ENCODE measurements at regions not wholly inside any gene's neighbourhood (a gene's known extent, or its start where the extent isn't known, plus 50 kb on each side); places are given as distances from the start of the nearest gene placed in this dataset.

DNA sequence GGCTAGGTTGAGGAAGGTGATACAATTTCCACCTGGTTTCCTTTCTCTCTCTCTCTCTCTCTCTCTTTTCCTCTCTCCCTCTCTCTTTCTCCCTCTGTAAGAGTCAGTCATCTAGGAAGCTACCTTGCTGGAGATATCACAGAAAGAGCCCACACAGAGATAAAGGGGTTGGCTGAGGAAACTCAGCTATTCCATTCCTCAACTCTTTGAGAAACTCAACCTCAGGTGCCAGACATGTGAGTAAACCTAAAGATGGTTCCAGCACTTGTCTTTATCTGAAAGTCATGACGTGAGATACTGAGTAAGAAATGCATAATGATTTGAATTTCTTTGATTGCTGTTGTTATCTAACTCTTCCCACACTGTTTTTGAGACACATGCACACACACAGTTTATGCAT, 564.0 kb downstream of the SPOCK3 start:
- no peak for TF ChIP-seq POLR2A (IDR thresholded peaks at IDR 0.05; ENCODE audit: borderline replicate concordance, extremely low read depth, insufficient read depth, insufficient read length)
- TF ChIP-seq CTCF (IDR thresholded peaks at IDR 0.05 in 2 of 3, conservative IDR thresholded peaks at IDR 0.05 in 1 of 3; ENCODE audit: borderline replicate concordance in 1 of 3, insufficient read depth in 1 of 3, low read depth in 2 of 3, low read length in 2 of 3) = no peak
- TF ChIP-seq ZNF274 (IDR thresholded peaks at IDR 0.05; ENCODE audit: low read depth, low read length) = no peak
- TF ChIP-seq, protein P1, sequence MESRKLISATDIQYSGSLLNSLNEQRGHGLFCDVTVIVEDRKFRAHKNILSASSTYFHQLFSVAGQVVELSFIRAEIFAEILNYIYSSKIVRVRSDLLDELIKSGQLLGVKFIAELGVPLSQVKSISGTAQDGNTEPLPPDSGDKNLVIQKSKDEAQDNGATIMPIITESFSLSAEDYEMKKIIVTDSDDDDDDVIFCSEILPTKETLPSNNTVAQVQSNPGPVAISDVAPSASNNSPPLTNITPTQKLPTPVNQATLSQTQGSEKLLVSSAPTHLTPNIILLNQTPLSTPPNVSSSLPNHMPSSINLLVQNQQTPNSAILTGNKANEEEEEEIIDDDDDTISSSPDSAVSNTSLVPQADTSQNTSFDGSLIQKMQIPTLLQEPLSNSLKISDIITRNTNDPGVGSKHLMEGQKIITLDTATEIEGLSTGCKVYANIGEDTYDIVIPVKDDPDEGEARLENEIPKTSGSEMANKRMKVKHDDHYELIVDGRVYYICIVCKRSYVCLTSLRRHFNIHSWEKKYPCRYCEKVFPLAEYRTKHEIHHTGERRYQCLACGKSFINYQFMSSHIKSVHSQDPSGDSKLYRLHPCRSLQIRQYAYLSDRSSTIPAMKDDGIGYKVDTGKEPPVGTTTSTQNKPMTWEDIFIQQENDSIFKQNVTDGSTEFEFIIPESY (IDR thresholded peaks at IDR 0.05; ENCODE audit: extremely low read depth, insufficient replicate concordance, low read length) = no peak
- TF ChIP-seq SP1 (IDR thresholded peaks at IDR 0.05; ENCODE audit: low read depth) = no peak
- no peak for TF ChIP-seq FOSL1 (IDR thresholded peaks at IDR 0.05; ENCODE audit: low read depth)
- no peak for TF ChIP-seq RAD21 (IDR thresholded peaks at IDR 0.05; ENCODE audit: low read depth)
- no peak for TF ChIP-seq EZH2 (IDR thresholded peaks at IDR 0.05)
- TF ChIP-seq SIN3A (IDR thresholded peaks at IDR 0.05; ENCODE audit: low read depth) = no peak
- TF ChIP-seq ELF1 (IDR thresholded peaks at IDR 0.05; ENCODE audit: borderline replicate concordance, low read depth) = no peak
- TF ChIP-seq EZH2phosphoT487 (IDR thresholded peaks at IDR 0.05; ENCODE audit: borderline replicate concordance) = no peak
- no peak for TF ChIP-seq JUND (IDR thresholded peaks at IDR 0.05)

All from HCT116 (cell line).